ENCODE measurements at regions not wholly inside any gene's neighbourhood (a gene's known extent, or its start where the extent isn't known, plus 50 kb on each side); places are given as distances from the start of the nearest gene placed in this dataset.

- no peak for TF ChIP-seq CTCF (IDR thresholded peaks at IDR 0.05; ENCODE audit: low read depth, low read length)
These were observed 1005.6 kb upstream of the LRFN5 start for GRCh38 chr14:40601063-40601462.

GRCh38 chr14:40599725-40600124 lies 1007.0 kb upstream of the LRFN5 start:
- DNase-seq (ENCODE audit: extremely low read depth, low read depth) = no peak
- TF ChIP-seq CTCF (IDR thresholded peaks at IDR 0.05; ENCODE audit: low read depth, low read length) = no peak

More at GRCh38 chr14:40601063-40601462, 1005.6 kb upstream of the LRFN5 start:
- DNase-seq (ENCODE audit: extremely low read depth, low read depth) = no peak

- no peak for TF ChIP-seq CTCF (IDR thresholded peaks at IDR 0.05; ENCODE audit: low read depth, low read length)
- DNase-seq (ENCODE audit: extremely low read depth, low read depth) = no peak
These were observed 1025.4 kb upstream of the LRFN5 start for GRCh38 chr14:40581264-40581663.

GRCh38 chr14:40576880-40577478 lies 1029.7 kb upstream of the LRFN5 start:
- no peak for TF ChIP-seq CTCF (IDR thresholded peaks at IDR 0.05; ENCODE audit: low read depth, low read length)
- no peak for DNase-seq (ENCODE audit: extremely low read depth, low read depth)

GRCh38 chr14:40574780-40575179 lies 1031.9 kb upstream of the LRFN5 start:
- TF ChIP-seq CTCF (IDR thresholded peaks at IDR 0.05; ENCODE audit: low read depth, low read length) = no peak
- no peak for DNase-seq (ENCODE audit: extremely low read depth, low read depth)

GRCh38 chr14:40525314-40525713 lies 1081.4 kb upstream of the LRFN5 start:
- DNase-seq (ENCODE audit: extremely low read depth, low read depth) = no peak
- TF ChIP-seq CTCF (IDR thresholded peaks at IDR 0.05; ENCODE audit: low read depth, low read length) = no peak

GRCh38 chr14:40523123-40523522 lies 1083.6 kb upstream of the LRFN5 start:
- TF ChIP-seq CTCF (IDR thresholded peaks at IDR 0.05; ENCODE audit: low read depth, low read length) = no peak
- no peak for DNase-seq (ENCODE audit: extremely low read depth, low read depth)

Measured in AG09319 (cell line).